ENCODE measurements at regions not wholly inside any gene's neighbourhood (a gene's known extent, or its start where the extent isn't known, plus 50 kb on each side); places are given as distances from the start of the nearest gene placed in this dataset.

DNA sequence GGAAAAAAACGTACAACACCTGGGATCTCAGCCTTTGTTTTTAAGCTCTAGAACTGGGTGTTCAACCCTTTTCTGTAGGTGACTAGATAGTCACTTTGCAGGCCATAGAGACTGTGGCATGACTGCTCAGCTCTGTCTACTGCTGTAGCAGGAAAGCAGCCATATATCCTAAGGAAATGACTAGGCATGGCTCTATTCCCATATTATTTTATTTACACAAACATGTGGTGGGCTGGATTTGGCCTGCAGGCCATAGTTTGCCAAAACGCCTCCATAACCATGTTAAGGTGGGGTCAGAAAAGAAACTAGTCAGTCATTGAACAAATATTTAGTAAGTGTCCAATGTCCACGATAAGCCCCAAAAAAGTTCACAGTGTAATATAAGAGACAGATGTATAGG is 452.5 kb downstream of the MCTP2 start:
- Histone ChIP-seq H3K9me3 (ENCODE audit: control insufficient read depth, low read length) (no peaks in the 10 kb centered on the region), H3K9ac (ENCODE audit: low read length) (no peak overlapping the region), H3K4me3 (ENCODE audit: low read length) (no peak overlapping the region), H3K4me1 (ENCODE audit: control insufficient read depth, insufficient read depth, low read length) (no peaks in the 10 kb centered on the region), H3K27me3 (replicated peaks; ENCODE audit: control insufficient read depth, insufficient read depth, low read length) (no peaks in the 10 kb centered on the region), H3K36me3 (ENCODE audit: control insufficient read depth, insufficient read depth, low read length, severe bottlenecking) (no peaks in the 10 kb centered on the region)
- DNase-seq (ENCODE audit: low read depth): no peak

DNA sequence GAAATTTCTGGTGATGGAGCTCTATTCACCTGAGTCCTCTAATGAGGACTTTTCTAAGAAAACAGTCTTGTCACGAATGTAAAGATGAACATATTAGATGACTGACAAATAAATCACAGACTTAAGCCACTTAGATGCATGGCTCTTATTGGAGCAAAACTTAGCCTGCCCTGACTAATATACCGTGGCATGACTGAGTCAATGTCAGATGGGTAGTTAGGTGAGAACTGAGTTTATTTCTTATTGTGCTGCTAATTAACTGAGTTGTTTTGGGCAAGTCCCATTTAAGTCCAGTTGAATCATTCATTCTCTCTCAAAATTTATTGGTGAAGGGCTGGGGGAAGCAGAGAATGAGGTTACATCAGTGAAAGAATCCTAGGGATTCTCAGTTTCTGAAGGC is 459.8 kb downstream of the MCTP2 start:
- H3K9me3 ChIP-seq (ENCODE audit: control insufficient read depth, low read length): no peaks in the 10 kb centered on the region
- H3K9ac ChIP-seq (ENCODE audit: low read length): no peak overlapping the region
- H3K4me1 ChIP-seq (ENCODE audit: control insufficient read depth, insufficient read depth, low read length): no peaks in the 10 kb centered on the region
- no peaks in the 10 kb centered on the region for H3K36me3 ChIP-seq (ENCODE audit: control insufficient read depth, insufficient read depth, low read length, severe bottlenecking)
- no peaks in the 10 kb centered on the region for H3K27me3 ChIP-seq (replicated peaks; ENCODE audit: control insufficient read depth, insufficient read depth, low read length)
- no peak for DNase-seq (ENCODE audit: low read depth)
- H3K4me3 ChIP-seq (ENCODE audit: low read length): no peak overlapping the region

DNA sequence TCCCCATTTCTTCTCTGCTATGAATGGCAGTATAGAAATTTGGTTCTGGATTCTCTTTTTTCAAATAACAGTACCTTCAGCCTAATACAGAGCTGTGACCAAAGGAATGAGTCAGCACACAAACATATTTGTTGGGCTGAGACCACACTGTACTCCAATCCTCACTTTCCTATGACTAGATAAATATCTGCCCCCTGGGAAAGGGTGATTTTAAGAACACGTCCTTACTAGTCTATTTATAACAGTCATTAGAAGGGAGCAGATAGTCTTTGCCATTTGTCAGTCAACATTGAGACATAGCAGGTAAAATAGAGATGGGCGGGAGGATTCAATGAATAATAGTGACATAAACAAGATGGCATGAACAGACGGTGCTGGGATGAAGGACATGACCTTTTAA is 461.3 kb downstream of the MCTP2 start:
- Histone ChIP-seq H3K9me3 (ENCODE audit: control insufficient read depth, low read length) (no peaks in the 10 kb centered on the region), H3K4me1 (ENCODE audit: control insufficient read depth, insufficient read depth, low read length) (no peaks in the 10 kb centered on the region), H3K27me3 (replicated peaks; ENCODE audit: control insufficient read depth, insufficient read depth, low read length) (no peaks in the 10 kb centered on the region), H3K9ac (ENCODE audit: low read length) (no peak overlapping the region), H3K36me3 (ENCODE audit: control insufficient read depth, insufficient read depth, low read length, severe bottlenecking) (no peaks in the 10 kb centered on the region), H3K4me3 (ENCODE audit: low read length) (no peak overlapping the region)
- DNase-seq (ENCODE audit: low read depth): no peak

DNA sequence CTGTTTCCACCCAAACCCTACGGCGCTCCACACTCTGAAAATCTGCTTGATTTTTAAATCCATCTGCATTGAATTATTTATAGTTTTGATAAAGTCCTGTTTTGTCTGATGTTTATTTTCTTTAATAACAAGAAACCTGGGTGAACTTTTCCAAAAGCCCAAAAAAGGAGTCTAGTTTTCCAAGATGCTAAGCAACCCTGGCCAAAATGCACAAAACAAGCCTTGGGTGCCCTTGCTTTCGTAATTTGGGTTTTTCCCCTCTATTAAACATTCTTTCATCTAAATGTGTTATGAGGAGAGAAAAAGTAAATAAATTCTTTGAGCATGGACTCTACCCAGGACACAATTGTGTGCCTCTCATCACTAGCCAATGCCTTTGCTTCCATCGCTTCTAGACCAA is 468.9 kb downstream of the MCTP2 start:
- DNase-seq (ENCODE audit: low read depth): no peak
- Histone ChIP-seq H3K36me3 (ENCODE audit: control insufficient read depth, insufficient read depth, low read length, severe bottlenecking) (no peaks in the 10 kb centered on the region), H3K9me3 (ENCODE audit: control insufficient read depth, low read length) (no peaks in the 10 kb centered on the region), H3K9ac (ENCODE audit: low read length) (no peak overlapping the region), H3K4me1 (ENCODE audit: control insufficient read depth, insufficient read depth, low read length) (no peaks in the 10 kb centered on the region), H3K4me3 (ENCODE audit: low read length) (no peak overlapping the region), H3K27me3 (replicated peaks; ENCODE audit: control insufficient read depth, insufficient read depth, low read length) (no peaks in the 10 kb centered on the region)

DNA sequence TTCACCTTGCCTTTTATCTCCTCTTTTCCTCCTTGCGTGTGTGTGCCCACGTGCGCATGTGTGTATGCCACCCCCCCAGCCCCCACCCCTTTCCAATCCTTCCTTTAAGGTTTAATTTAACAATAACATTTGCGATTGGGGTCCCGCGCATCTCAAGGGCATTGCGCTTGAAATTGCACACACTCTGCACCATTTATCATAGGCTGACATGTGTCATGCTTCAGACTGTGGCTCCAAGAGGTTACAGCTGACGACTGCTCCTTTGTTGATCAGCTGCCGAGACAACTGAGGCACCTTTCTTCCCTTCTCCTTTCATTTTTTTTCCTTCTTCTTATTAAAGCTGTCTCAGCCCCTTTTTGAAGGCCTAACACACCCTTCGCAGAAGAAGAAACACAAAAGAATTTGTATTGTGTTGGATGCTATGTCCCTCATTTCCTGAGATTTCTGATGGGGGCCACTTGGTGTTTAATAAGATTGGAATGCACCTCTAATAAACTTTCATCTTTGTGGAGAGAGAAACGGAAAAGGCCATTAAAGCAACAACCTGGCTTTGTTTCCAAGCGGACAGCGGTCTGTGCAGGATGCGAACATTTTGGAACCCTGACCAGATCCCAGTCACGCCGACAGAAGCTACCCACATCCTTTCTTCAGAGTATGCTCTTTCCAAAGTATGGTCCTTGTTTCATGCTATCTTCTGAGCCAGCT is 470.1 kb downstream of the MCTP2 start:
- no peak for DNase-seq (ENCODE audit: low read depth)
- Histone ChIP-seq H3K4me3 (ENCODE audit: low read length) (no peak overlapping the region), H3K4me1 (ENCODE audit: control insufficient read depth, insufficient read depth, low read length) (no peaks in the 10 kb centered on the region), H3K9ac (ENCODE audit: low read length) (no peak overlapping the region), H3K27me3 (replicated peaks; ENCODE audit: control insufficient read depth, insufficient read depth, low read length) (no peaks in the 10 kb centered on the region), H3K36me3 (ENCODE audit: control insufficient read depth, insufficient read depth, low read length, severe bottlenecking) (no peaks in the 10 kb centered on the region), H3K9me3 (ENCODE audit: control insufficient read depth, low read length) (peaks cover 1% of the 10 kb centered on the region)

DNA sequence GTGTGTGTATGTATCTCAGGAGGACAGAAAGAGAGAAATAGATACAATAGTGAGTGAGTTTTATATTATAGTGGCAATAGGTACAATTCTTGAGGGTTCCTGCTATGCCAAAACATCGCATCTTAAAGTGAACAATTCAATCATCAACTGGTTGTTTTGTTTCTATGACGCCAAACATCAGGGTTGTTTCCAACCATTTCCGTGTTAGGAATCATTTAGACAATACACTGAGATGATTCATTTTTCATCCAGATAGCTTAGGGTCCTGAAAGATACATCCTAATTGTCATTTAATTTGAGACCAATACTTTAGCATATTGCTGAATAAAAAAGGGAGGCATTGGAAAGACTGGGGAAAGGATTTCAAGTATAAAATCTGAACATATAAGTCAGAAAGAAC is 472.2 kb downstream of the MCTP2 start:
- no peaks in the 10 kb centered on the region for H3K4me1 ChIP-seq (ENCODE audit: control insufficient read depth, insufficient read depth, low read length)
- peaks cover 4% of the 10 kb centered on the region for H3K9me3 ChIP-seq (ENCODE audit: control insufficient read depth, low read length)
- no peak overlapping the region for H3K4me3 ChIP-seq (ENCODE audit: low read length)

DNA sequence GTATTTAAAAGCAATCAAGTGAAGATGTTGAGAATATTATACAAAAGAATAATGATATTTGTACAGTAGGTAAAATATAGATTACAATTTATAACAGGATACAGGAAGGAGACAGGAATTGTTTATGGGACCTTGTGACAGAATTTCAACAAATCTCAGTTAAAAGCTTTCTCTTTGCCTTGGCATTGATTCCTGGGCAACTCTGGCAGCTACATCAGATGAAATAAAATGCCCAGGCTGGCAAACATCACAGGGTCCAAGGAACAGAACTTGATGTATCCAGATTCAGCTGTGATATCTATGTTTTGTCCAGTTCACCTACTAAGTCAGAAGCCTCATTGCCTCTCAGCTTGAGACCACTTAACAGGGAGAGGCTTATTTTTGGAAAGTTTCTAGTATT is 473.1 kb downstream of the MCTP2 start:
- Histone ChIP-seq H3K36me3 (ENCODE audit: control insufficient read depth, insufficient read depth, low read length, severe bottlenecking) (no peaks in the 10 kb centered on the region), H3K9ac (ENCODE audit: low read length) (no peak overlapping the region), H3K27me3 (replicated peaks; ENCODE audit: control insufficient read depth, insufficient read depth, low read length) (no peaks in the 10 kb centered on the region), H3K4me3 (ENCODE audit: low read length) (no peak overlapping the region), H3K9me3 (ENCODE audit: control insufficient read depth, low read length) (peaks cover 4% of the 10 kb centered on the region), H3K4me1 (ENCODE audit: control insufficient read depth, insufficient read depth, low read length) (no peaks in the 10 kb centered on the region)
- no peak for DNase-seq (ENCODE audit: low read depth)

More for the DNA sequence above, 472.2 kb downstream of the MCTP2 start:
- no peaks in the 10 kb centered on the region for H3K27me3 ChIP-seq (replicated peaks; ENCODE audit: control insufficient read depth, insufficient read depth, low read length)
- no peak for DNase-seq (ENCODE audit: low read depth)
- H3K36me3 ChIP-seq (ENCODE audit: control insufficient read depth, insufficient read depth, low read length, severe bottlenecking): no peaks in the 10 kb centered on the region
- H3K9ac ChIP-seq (ENCODE audit: low read length): no peak overlapping the region

DNA sequence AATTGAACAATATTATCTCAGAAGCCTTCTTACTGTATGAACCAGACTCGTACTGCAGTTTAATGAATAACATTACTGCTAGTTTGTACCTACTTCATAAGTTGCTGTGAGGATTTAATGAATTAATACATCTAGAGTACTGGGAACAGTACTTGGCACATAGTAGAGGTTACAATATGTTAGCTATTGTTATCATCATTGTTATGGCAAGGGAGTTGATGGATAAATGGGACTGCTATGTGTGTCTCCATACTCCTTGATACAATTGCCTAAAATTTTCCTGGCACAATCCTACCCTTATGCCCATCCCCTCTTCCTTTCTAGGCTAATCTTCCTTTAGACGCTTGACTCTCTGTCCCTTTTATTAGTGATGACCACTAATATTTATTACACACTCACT is 473.6 kb downstream of the MCTP2 start:
- no peak overlapping the region for H3K4me3 ChIP-seq (ENCODE audit: low read length)
- H3K9me3 ChIP-seq (ENCODE audit: control insufficient read depth, low read length): peaks cover 4% of the 10 kb centered on the region
- no peak for DNase-seq (ENCODE audit: low read depth)
- no peak overlapping the region for H3K9ac ChIP-seq (ENCODE audit: low read length)
- H3K36me3 ChIP-seq (ENCODE audit: control insufficient read depth, insufficient read depth, low read length, severe bottlenecking): no peaks in the 10 kb centered on the region
- no peaks in the 10 kb centered on the region for H3K4me1 ChIP-seq (ENCODE audit: control insufficient read depth, insufficient read depth, low read length)
- no peaks in the 10 kb centered on the region for H3K27me3 ChIP-seq (replicated peaks; ENCODE audit: control insufficient read depth, insufficient read depth, low read length)

DNA sequence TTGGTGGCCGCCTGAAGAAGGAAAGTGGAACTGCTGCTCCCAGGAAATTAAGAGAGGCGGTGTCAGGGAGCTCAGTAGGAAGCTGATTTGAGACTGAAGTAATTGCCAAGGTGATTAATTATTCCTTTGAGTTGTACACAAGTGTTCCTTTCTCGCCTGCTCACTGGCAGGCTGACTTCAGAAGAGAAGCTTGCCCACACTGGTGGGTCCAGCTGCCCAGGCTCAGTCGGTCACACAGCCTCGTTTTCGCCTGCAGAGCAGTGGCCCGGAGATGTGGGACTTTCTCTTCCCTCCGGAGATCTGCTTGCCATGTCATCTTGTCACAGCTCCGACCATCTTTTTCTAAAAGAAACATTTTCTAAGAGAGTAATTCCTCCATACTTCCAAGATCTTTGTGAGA is 478.0 kb downstream of the MCTP2 start:
- Histone ChIP-seq H3K36me3 (ENCODE audit: control insufficient read depth, insufficient read depth, low read length, severe bottlenecking) (no peaks in the 10 kb centered on the region), H3K4me1 (ENCODE audit: control insufficient read depth, insufficient read depth, low read length) (no peaks in the 10 kb centered on the region), H3K4me3 (ENCODE audit: low read length) (no peak overlapping the region), H3K9ac (ENCODE audit: low read length) (no peak overlapping the region), H3K27me3 (replicated peaks; ENCODE audit: control insufficient read depth, insufficient read depth, low read length) (no peaks in the 10 kb centered on the region), H3K9me3 (ENCODE audit: control insufficient read depth, low read length) (peaks cover 4% of the 10 kb centered on the region)
- DNase-seq (ENCODE audit: low read depth): no peak

DNA sequence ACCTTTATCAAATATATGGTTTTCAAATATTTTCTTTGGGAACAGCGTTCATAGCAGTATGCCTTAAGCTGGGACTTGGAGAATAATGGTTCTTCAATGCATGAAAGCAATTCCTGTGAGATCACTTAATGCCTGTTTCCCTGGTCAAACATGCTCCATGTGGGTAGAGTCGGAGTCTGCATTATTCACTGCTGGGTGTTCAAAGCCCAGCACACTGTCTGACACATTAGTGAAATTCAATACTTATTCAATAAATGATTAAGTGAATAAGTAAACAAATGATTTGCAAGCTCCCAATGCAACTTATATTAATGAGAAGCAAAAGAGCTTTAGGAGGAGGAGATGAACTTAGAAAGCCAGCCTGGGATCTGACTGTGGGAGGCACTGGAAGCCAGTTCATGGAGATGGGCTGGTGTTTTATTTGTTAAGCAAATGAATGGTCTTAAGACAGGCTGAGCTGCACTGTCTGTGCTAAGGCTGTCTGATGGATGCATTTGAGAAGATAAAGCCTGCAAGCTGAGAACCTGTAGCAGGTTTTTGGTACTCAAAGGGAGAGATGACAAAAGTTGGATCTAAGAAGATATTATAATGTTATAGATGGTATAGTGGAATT is 490.8 kb downstream of the MCTP2 start:
- Histone ChIP-seq H3K27me3 (replicated peaks; ENCODE audit: control insufficient read depth, insufficient read depth, low read length) (no peaks in the 10 kb centered on the region), H3K4me3 (ENCODE audit: low read length) (no peak overlapping the region), H3K9ac (ENCODE audit: low read length) (no peak overlapping the region), H3K9me3 (ENCODE audit: control insufficient read depth, low read length) (no peaks in the 10 kb centered on the region), H3K36me3 (ENCODE audit: control insufficient read depth, insufficient read depth, low read length, severe bottlenecking) (no peaks in the 10 kb centered on the region), H3K4me1 (ENCODE audit: control insufficient read depth, insufficient read depth, low read length) (no peaks in the 10 kb centered on the region)
- no peak for DNase-seq (ENCODE audit: low read depth)

DNA sequence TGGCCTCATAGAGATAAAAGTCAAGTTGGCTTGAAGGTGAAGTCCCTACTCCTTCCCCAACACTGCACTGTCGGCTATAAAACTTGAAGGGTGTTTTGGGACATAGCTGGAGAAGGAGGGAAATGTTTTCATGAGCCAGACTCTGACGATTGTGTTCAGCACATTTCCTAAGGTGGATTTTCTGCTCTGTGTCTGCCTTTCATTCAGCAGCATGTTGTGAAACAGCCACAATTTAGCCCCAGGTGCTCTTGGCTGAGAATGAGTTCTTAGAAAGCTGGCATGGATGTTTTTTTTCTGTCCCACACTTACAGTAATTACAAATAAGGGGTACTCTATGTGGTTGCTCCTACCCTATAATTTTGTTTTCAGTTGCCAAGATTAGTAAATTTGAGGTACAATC is 492.4 kb downstream of the MCTP2 start:
- Histone ChIP-seq H3K9me3 (ENCODE audit: control insufficient read depth, low read length) (no peaks in the 10 kb centered on the region), H3K4me1 (ENCODE audit: control insufficient read depth, insufficient read depth, low read length) (no peaks in the 10 kb centered on the region), H3K9ac (ENCODE audit: low read length) (no peak overlapping the region), H3K36me3 (ENCODE audit: control insufficient read depth, insufficient read depth, low read length, severe bottlenecking) (no peaks in the 10 kb centered on the region), H3K27me3 (replicated peaks; ENCODE audit: control insufficient read depth, insufficient read depth, low read length) (no peaks in the 10 kb centered on the region), H3K4me3 (ENCODE audit: low read length) (no peak overlapping the region)
- no peak for DNase-seq (ENCODE audit: low read depth)

DNA sequence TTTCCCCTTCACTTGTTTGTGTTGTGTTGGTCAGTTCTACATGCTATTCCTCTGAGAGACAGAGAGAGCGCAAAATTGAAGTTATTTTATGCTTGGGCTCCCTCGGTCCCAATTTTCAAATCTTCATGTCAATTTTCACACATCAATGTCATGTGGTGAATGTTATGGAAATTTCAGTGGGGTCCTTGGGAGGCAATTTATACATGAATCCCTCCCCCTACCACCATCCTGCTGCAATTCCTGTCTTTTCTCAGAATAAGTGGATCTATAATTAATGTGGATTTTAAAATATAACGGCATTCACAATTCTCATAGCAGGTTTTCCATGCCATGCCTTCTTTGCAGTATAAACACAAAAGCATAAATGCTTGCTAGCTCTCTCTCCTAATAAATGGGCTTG is 499.9 kb downstream of the MCTP2 start:
- Histone ChIP-seq H3K9me3 (ENCODE audit: control insufficient read depth, low read length) (no peaks in the 10 kb centered on the region), H3K27me3 (replicated peaks; ENCODE audit: control insufficient read depth, insufficient read depth, low read length) (no peaks in the 10 kb centered on the region), H3K4me3 (ENCODE audit: low read length) (no peak overlapping the region)

More for the DNA sequence above, 499.9 kb downstream of the MCTP2 start:
- Histone ChIP-seq H3K36me3 (ENCODE audit: control insufficient read depth, insufficient read depth, low read length, severe bottlenecking) (no peaks in the 10 kb centered on the region), H3K4me1 (ENCODE audit: control insufficient read depth, insufficient read depth, low read length) (no peaks in the 10 kb centered on the region), H3K9ac (ENCODE audit: low read length) (no peak overlapping the region)
- DNase-seq (ENCODE audit: low read depth): no peak

Data from adipocyte (in vitro differentiated cells).